Activated CD8-positive, alpha-beta memory T cell treated with anti-CD3 and anti-CD28 coated beads, Interleukin-2, amount 10 ng/mL, durations not matched to agents 7 days and 5 days (primary cell): ENCODE measurements at regions not wholly inside any gene's neighbourhood (a gene's known extent, or its start where the extent isn't known, plus 50 kb on each side); places are given as distances from the start of the nearest gene placed in this dataset.

ENCODE experiments used
- ATAC-seq: fragments of 150-1000 bp; cut with Tn5 transposase; one replicate; pipeline ENCODE4 v1.10.0; 2021; ENCODE audit warnings: moderate library complexity
- CTCF ChIA-PET: fragments of 350-600 bp; sonication (Branson Sonifier 250); formaldehyde crosslinking; loops from one replicate; lab custom pipeline; 2021; ENCODE audit warnings: antibody characterized with exemption; lab: Charles Lee
- DNase-seq: peaks from one replicate; pipeline ENCODE4 v3.0.0-alpha.2; 2020
- H3K27ac Mint-ChIP-seq: one replicate; pipeline ENCODE4 v1.8.0; 2021; ENCODE audit warnings: mild to moderate bottlenecking, mixed read lengths
- H3K27me3 Mint-ChIP-seq: one replicate; pipeline ENCODE4 v1.8.0; 2021; ENCODE audit warnings: mixed read lengths
- H3K36me3 Mint-ChIP-seq: one replicate; pipeline ENCODE4 v1.8.0; 2021; ENCODE audit warnings: mild to moderate bottlenecking, mixed read lengths
- H3K4me1 Mint-ChIP-seq: one replicate; pipeline ENCODE4 v1.8.0; 2021; ENCODE audit warnings: mixed read lengths
- H3K4me3 Mint-ChIP-seq: one replicate; pipeline ENCODE4 v1.8.0; 2021; ENCODE audit warnings: mild to moderate bottlenecking, moderate library complexity, mixed read lengths
- H3K9me3 Mint-ChIP-seq: one replicate; pipeline ENCODE4 v1.8.0; 2022; ENCODE audit warnings: low read depth, mixed read lengths

DNA sequence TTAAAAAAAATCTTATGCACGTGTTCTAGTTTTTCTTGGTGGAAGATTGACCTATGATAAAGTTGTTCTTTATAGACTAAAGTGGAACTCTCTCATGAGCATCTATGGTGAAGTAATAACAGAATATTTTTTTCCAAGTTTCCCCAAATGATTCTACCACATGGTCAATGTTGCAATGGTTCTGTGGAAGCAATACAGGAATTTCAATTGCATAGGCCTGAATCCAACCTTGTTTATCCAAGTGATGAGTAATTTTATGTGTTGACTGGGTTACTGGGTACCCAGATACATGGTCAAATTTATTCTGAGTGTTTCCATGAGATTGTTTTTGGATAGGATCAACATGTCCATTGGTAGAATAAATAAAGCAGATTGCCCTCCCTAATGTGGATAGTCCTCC is 581.5 kb downstream of the MMUT start:
- CTCF ChIA-PET, result no interaction called here
- DNase-seq (no peak), ATAC-seq (no peak)
- Mint-ChIP-seq H3K4me1 (no peaks in the 10 kb centered on the region), H3K4me3 (no peak overlapping the region), H3K9me3 (peaks cover 7% of the 10 kb centered on the region), H3K27me3 (no peaks in the 10 kb centered on the region), H3K27ac (no peak overlapping the region), H3K36me3 (no peaks in the 10 kb centered on the region)

DNA sequence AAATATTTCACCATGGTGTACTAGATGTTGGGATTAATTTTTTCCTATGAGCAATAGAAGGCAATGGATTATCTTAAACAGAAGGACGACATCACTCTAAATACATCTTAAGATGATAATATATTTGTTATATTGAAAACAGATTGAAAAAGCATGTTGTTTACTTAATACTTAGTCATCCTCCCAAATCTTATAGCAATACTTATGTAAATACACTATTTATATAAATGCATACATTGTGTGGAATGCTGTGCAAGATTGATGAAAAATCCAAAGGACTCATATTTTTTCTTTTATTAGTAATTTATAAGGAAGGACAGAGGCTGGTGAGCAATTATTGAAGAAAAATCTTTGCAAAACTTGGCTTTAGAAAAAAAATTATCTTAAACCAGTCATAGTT is 593.5 kb downstream of the MMUT start:
- CTCF ChIA-PET, result no interaction called here
- no peaks in the 10 kb centered on the region for H3K27me3 Mint-ChIP-seq
- H3K27ac Mint-ChIP-seq, result no peak overlapping the region

DNA sequence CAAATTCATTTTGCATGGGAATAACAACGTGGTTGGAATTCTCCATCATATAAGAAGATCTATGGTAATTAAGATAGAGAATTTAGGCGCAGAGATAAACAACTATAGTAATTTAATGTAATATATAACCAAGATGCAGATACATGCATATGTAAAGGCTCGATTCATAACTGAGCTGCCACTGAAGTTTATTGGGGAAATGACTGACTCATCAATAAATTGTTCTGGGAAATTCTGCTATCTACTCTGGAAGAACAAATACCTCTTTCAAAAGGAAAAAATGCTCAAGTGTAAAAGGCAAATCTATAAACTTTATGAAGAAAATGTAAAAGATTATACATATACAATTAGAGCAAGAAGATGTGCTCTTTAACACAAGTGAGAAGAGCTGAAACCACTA is 596.4 kb downstream of the MMUT start:
- H3K27me3 Mint-ChIP-seq, result no peaks in the 10 kb centered on the region
- DNase-seq (no peak), ATAC-seq (no peak)
- no peak overlapping the region for H3K27ac Mint-ChIP-seq
- CTCF ChIA-PET, result no interaction called here
- no peak overlapping the region for H3K4me3 Mint-ChIP-seq
- H3K4me1 Mint-ChIP-seq, result no peaks in the 10 kb centered on the region
- H3K36me3 Mint-ChIP-seq, result no peaks in the 10 kb centered on the region
- peaks cover 4% of the 10 kb centered on the region for H3K9me3 Mint-ChIP-seq

More for the DNA sequence above, 593.5 kb downstream of the MMUT start:
- DNase-seq, result no peak
- H3K4me3 Mint-ChIP-seq, result no peak overlapping the region
- ATAC-seq, result no peak
- peaks cover 9% of the 10 kb centered on the region for H3K9me3 Mint-ChIP-seq
- no peaks in the 10 kb centered on the region for H3K4me1 Mint-ChIP-seq
- no peaks in the 10 kb centered on the region for H3K36me3 Mint-ChIP-seq

DNA sequence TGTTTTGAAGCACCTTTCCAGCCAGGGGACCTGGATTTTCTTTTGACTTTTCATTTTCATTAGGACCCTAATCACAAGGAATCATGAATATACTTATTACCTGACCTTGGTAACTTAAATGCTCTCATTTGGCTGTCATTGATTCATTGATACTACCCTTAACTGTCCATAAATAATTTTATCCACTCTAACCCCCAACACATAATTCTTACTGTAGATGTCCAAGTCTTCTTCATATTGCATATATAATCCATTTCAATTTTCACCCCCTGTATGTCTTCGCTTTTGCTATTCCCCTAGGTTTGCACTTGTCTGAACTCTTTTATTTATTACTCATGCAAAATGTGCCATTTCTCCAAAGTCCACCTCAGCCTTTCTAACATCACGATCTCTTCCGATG is 602.9 kb downstream of the MMUT start:
- no peaks in the 10 kb centered on the region for H3K27me3 Mint-ChIP-seq
- DNase-seq (no peak), ATAC-seq (no peak)
- H3K36me3 Mint-ChIP-seq, result no peaks in the 10 kb centered on the region
- H3K4me3 Mint-ChIP-seq, result no peak overlapping the region
- H3K27ac Mint-ChIP-seq, result no peak overlapping the region
- no peaks in the 10 kb centered on the region for H3K4me1 Mint-ChIP-seq
- H3K9me3 Mint-ChIP-seq, result peaks cover 3% of the 10 kb centered on the region
- CTCF ChIA-PET, result no interaction called here

DNA sequence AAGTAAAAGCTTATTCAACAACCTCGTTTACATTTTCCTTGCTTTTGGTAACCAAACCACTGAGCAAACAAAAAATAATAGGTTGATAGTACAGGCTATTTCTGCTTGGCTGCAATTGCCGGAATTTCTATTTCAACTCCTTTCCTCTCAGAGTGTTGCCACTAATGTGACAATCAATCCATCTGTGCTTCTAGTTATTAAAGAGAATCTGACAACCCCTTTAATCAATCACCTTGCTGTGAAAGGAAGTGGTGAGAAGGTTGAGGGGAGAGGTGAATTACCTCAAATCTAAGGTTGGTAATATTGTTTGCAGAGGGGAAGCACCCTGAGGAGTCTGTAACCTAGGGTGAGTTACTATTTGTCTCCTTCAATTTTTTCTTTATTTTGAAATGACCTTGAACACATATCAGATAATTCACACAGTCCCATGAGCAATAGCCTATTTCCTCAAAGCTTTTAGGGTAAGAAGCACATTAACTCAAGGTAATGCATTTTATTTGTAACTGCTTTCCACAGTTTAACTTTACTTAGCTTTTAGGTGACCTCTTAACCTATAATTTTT is 603.4 kb downstream of the MMUT start:
- Mint-ChIP-seq H3K27ac (no peak overlapping the region), H3K9me3 (peaks cover 2% of the 10 kb centered on the region), H3K4me1 (no peaks in the 10 kb centered on the region), H3K36me3 (no peaks in the 10 kb centered on the region), H3K4me3 (no peak overlapping the region), H3K27me3 (no peaks in the 10 kb centered on the region)
- CTCF ChIA-PET, result no interaction called here
- DNase-seq (no peak), ATAC-seq (no peak)

DNA sequence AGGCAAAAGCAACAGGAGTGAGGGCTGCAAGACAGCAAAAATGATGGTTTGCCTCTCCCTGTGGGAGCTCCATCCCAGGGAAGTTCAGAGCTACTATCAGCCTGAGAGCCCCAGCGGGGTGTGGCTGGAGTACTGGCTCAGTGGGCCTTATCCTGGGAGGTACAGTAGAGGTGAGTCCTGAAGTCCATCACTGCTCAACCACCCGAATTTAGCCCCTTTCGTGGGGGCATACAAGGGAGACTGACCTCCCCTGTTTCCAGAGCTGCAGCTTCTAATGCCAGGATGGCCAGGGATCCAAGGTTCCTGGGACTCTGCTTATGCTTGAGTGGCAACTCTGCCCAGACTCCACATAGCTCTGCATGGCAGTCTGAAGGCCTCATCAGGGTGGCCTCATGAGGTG is 617.8 kb downstream of the MMUT start:
- CTCF ChIA-PET, result no interaction called here
- Mint-ChIP-seq H3K36me3 (no peaks in the 10 kb centered on the region), H3K27ac (no peak overlapping the region), H3K9me3 (peaks cover 23% of the 10 kb centered on the region), H3K4me3 (no peak overlapping the region), H3K4me1 (no peaks in the 10 kb centered on the region), H3K27me3 (no peaks in the 10 kb centered on the region)
- no peak for ATAC-seq
- DNase-seq, result no peak

DNA sequence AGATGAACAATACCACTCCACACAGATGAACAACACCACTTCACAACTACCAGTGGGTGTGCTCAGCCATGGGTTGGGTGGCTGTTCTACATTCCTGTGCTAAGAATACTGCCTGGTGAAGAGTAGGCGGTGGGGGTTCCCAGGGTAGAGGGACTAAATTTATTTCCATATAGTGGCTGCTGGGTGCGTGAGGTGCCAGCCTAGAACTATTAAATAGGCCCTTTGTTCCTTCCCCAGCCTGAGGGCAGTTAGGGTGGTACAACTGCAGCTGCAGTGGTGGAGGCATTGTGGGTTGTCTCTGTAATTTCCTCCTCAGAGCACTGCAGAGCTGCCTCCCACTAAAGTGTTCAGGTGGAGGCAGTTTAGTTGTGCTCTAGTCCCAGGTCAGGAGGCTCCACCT is 618.4 kb downstream of the MMUT start:
- Mint-ChIP-seq H3K27me3 (no peaks in the 10 kb centered on the region), H3K4me3 (no peak overlapping the region), H3K4me1 (no peaks in the 10 kb centered on the region), H3K36me3 (no peaks in the 10 kb centered on the region), H3K27ac (no peak overlapping the region), H3K9me3 (peaks cover 23% of the 10 kb centered on the region)
- ATAC-seq (no peak), DNase-seq (no peak)
- CTCF ChIA-PET, result no interaction called here

DNA sequence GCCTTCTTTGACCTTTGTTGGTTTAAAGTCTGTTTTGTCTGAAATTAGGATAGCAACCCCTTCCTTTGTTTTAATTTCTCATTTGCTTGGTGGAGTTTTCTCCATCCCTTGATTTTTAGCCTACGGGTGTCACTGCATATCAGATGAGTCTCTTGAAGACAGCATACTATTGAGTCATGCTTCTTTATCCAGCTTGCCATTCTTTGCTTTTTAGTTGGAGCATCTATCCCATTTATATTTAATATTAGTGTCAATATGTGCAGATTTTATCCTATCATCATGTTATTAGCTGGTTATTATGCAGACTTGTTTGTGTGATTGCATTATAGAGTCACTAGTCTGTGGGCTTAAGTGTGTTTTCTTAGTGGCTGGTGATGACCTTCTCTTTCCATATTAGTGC is 622.2 kb downstream of the MMUT start:
- Mint-ChIP-seq H3K27ac (no peak overlapping the region), H3K27me3 (no peaks in the 10 kb centered on the region), H3K36me3 (no peaks in the 10 kb centered on the region), H3K9me3 (peaks cover 20% of the 10 kb centered on the region), H3K4me1 (no peaks in the 10 kb centered on the region), H3K4me3 (no peak overlapping the region)
- no peak for DNase-seq
- CTCF ChIA-PET, result no interaction called here
- no peak for ATAC-seq

DNA sequence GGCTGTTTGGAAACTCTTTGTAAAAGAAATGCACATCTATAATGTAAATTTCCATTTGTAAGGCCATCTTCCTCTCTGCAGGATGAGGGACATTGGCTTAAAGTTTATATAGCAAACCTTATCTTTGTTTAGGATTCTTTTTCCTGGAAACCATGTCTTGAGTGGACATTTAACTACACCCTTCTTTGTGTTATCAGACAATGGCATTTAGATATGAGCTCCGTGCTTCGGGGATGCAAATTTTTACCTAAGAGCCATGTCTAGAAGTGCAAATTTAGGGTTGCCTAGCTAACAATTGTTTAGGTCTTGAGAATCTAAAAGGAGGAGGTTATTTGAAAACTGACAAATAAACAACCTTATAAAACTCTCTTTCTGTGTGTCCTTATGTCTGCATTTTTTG is 623.8 kb downstream of the MMUT start:
- H3K4me3 Mint-ChIP-seq, result no peak overlapping the region
- no peaks in the 10 kb centered on the region for H3K27me3 Mint-ChIP-seq
- H3K4me1 Mint-ChIP-seq, result no peaks in the 10 kb centered on the region
- no peaks in the 10 kb centered on the region for H3K36me3 Mint-ChIP-seq
- no peak overlapping the region for H3K27ac Mint-ChIP-seq
- CTCF ChIA-PET, result no interaction called here
- no peak for DNase-seq
- ATAC-seq, result no peak
- peaks cover 20% of the 10 kb centered on the region for H3K9me3 Mint-ChIP-seq

DNA sequence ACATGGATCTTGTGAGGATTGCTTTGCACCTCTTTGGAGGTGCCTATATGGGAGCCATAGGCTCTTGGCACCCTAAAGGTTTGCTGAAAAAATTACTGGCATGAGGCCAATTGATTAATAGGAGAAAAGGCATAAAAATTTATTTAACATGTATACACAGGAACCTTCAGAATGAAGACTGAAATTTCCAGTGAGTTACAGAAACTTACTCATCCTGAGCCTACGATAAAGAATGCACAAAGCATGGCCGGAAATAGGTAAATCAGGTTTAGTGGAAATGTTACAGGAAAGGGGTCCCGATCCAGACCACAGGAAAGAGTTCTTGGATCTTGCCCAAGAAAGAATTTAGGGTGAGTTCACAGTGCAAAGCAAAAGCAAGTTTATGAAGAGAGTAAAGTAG is 625.3 kb downstream of the MMUT start:
- CTCF ChIA-PET, result no interaction called here
- H3K36me3 Mint-ChIP-seq, result no peaks in the 10 kb centered on the region
- no peak overlapping the region for H3K4me3 Mint-ChIP-seq
- no peaks in the 10 kb centered on the region for H3K27me3 Mint-ChIP-seq
- H3K9me3 Mint-ChIP-seq, result peaks cover 22% of the 10 kb centered on the region
- H3K27ac Mint-ChIP-seq, result no peak overlapping the region
- DNase-seq (no peak), ATAC-seq (no peak)
- no peaks in the 10 kb centered on the region for H3K4me1 Mint-ChIP-seq

DNA sequence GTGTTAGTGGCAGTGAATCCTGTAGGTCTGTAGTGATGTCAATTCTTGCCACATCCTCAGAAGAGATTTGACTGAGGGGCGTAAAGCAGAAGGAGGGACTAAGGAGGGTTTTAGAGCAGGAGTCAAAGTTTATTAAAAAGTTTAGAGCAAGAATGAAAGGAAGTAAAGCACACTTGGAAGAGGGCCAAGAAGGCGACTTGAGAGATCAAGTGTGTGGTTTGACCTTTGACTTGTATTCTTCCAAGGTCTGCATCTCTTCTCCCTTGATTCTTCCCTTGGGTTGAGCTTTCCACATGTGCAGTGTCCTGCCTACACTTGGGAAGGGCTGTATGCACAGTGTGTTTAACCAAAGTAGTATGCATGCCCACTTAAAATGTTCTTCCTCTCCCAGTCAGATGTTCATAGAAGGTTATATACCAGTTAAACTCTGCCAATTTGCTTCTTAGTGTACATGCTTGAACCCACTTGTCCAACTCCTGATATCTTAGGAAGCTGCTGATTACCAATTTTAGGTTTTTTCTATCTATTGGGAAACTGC is 627.6 kb downstream of the MMUT start:
- H3K9me3 Mint-ChIP-seq, result peaks cover 10% of the 10 kb centered on the region
- no peak for ATAC-seq
- H3K4me1 Mint-ChIP-seq, result no peaks in the 10 kb centered on the region
- H3K27ac Mint-ChIP-seq, result no peak overlapping the region
- H3K4me3 Mint-ChIP-seq, result no peak overlapping the region
- no peaks in the 10 kb centered on the region for H3K27me3 Mint-ChIP-seq
- no peaks in the 10 kb centered on the region for H3K36me3 Mint-ChIP-seq
- CTCF ChIA-PET, result no interaction called here
- DNase-seq, result no peak

DNA sequence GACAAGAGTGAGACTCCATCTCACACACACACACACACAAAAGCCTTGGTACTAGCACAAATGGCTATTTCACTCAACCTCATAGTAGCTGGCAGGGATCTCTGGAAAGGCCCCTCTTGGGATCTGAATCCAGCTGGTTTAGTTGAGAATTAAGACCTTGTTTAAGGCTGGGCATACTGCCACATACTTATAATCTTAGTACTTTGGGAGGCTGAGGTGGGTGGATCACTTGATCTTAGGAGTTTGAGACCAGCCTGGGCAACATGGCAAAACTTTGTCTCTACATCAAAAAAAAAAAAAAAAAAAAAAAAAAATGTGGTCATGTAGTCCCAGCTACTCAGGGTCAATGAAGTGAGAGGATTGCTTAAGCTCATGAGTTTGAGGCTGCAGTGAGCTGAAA is 628.3 kb downstream of the MMUT start:
- no peak for DNase-seq
- H3K4me1 Mint-ChIP-seq, result no peaks in the 10 kb centered on the region
- no peak for ATAC-seq
- no peaks in the 10 kb centered on the region for H3K27me3 Mint-ChIP-seq
- no peak overlapping the region for H3K27ac Mint-ChIP-seq
- CTCF ChIA-PET, result no interaction called here
- H3K4me3 Mint-ChIP-seq, result no peak overlapping the region
- peaks cover 5% of the 10 kb centered on the region for H3K9me3 Mint-ChIP-seq
- no peaks in the 10 kb centered on the region for H3K36me3 Mint-ChIP-seq

DNA sequence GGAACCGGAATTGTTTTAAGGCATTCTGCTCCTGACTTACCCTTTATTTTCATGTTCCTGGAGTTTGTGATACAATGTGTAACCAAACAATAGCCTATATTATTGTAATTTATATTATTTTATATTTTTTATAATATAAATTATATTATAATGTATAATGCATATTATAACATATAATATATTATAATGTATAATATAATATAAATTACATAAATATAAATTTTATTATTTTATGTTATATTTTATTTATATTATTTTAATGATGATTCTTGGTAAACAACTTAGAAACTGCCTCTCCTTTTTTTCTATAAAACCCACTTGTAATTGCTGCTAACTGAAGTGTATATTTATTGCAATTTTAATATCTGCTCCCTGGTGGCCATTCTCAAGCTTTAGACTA is 629.1 kb downstream of the MMUT start:
- no peaks in the 10 kb centered on the region for H3K27me3 Mint-ChIP-seq
- H3K27ac Mint-ChIP-seq, result no peak overlapping the region
- no peaks in the 10 kb centered on the region for H3K4me1 Mint-ChIP-seq
- DNase-seq (no peak), ATAC-seq (no peak)
- H3K36me3 Mint-ChIP-seq, result no peaks in the 10 kb centered on the region
- H3K4me3 Mint-ChIP-seq, result no peak overlapping the region
- H3K9me3 Mint-ChIP-seq, result peaks cover 5% of the 10 kb centered on the region
- CTCF ChIA-PET, result no interaction called here

DNA sequence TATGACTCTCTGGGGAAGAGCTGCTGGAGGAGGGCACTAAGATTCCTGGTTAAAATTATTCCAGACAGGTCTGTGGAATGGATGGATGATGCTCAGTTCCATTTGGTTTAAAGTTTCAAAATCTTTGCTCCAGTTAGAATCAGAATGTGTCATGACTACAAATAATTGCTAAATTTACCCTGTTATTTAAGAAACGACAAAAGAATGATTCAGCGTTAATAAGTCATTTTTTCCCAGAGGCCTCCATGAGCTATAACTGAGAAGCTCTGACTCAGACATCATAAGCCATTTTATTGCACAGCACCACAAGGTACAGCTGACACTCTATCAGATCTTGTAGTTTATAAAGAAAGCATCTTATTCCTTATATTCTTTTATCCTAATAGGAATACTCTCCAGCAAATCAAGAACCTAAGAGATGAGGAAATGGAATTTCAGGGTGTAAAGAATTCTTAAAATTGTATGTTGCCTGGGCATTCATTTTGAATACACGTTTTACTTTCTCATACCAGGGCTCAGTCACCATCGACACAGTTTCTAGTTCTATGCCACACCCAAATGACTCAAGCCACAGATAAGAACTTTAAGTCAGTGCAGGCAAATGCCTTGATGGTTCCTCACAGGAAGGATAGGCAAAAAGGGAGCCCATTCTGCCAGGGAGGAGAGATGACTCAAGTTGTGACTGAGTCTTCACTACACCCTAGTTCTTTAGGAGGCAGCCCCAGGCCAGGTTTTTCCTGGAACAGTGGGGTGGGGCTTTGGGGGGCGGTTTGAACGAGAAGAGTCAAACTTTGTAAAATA is 636.0 kb downstream of the MMUT start:
- ATAC-seq, result no peak
- H3K36me3 Mint-ChIP-seq, result no peaks in the 10 kb centered on the region
- H3K27me3 Mint-ChIP-seq, result no peaks in the 10 kb centered on the region
- H3K4me3 Mint-ChIP-seq, result no peak overlapping the region
- no peak for DNase-seq
- H3K4me1 Mint-ChIP-seq, result no peaks in the 10 kb centered on the region
- no peak overlapping the region for H3K27ac Mint-ChIP-seq
- CTCF ChIA-PET, result no interaction called here
- peaks cover 3% of the 10 kb centered on the region for H3K9me3 Mint-ChIP-seq
